Renal pelvis (tissue), 1 donor: ENCODE measurements at regions not wholly inside any gene's neighbourhood (a gene's known extent, or its start where the extent isn't known, plus 50 kb on each side); places are given as distances from the start of the nearest gene placed in this dataset.
"Not testable (repeated sequence)": the region's sequence is repeated elsewhere in the genome, so short reads cannot be mapped to it uniquely, and the experiment has no call there.

Source experiments
- DNase-seq: peaks from one replicate; pipeline ENCODE4 v3.0.0-alpha.2; 2013

GRCh38 chr16:13629704-13630103, 290.2 kb upstream of the ERCC4 start:
- no peak for DNase-seq

DNA sequence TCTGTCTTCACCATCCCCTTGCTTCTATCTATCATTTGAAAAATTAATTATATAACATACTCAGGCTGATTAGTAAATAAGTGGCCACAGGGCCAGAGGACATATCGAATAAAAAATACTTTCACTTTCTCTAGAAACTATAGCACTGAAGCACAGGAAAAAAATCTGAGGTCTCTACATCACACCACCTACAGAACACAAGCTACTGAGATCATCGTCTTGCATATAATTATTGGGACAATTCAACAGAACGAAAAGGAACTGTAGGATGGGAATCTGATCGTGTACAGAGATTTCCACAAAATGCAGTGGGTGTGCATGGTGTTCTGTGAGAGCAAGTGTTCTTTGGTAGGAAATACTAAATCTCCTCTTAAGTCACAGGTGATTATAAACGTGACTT, 289.6 kb upstream of the ERCC4 start:
- no peak for DNase-seq

DNA sequence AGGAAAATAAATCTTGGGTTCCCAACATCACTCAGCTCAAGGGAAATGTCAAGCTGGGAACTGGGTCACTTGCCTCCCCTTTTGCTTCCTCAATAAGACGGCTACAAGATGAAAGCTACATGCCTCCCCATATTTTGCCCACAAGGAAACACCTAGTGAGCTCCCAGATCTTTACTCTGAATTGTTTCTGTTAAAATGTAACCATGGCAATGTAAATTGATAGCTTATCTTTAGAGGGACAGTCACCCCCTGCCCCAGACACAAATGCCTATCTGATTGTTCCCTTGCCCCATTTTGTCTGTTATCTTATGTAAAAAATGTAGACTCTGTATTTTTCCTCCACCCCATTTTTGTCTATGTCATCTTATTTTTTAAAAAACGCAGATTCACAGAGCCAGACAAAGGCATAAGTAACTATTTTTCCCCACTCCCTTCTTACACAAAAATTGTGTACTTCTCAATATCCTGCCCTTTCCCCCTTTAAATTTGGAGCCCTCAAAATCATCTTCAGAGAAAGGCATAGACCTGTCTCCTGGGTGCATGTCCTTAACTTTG, 288.7 kb upstream of the ERCC4 start:
- no peak for DNase-seq

GRCh38 chr16:13631916-13632315, 288.0 kb upstream of the ERCC4 start:
- no peak for DNase-seq

DNA sequence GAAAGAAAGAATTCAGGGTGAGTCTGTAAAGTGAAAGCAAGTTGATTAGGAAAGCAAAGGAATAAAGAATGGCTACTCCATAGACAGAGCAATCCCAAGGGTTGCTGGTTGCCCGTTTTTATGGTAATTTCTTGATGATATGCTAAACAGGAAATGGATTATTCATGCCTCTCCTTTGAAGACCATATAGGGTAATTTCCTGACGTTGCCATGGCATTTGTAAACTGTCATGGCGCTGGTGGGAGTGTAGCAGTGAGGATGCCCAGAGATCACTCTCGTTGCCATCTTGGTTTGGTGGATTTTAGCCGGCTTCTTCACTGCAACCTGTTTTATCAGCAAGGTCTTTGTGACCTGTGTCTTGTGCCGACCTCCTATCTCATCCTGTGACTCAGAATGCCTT, 287.4 kb upstream of the ERCC4 start:
- DNase-seq, result not testable (repeated sequence)

- DNase-seq, result peak; percentile 19
Measured at GRCh38 chr16:13633391-13633861, 286.5 kb upstream of the ERCC4 start.

GRCh38 chr16:13634253-13634652, 285.7 kb upstream of the ERCC4 start:
- DNase-seq, result no peak

DNA sequence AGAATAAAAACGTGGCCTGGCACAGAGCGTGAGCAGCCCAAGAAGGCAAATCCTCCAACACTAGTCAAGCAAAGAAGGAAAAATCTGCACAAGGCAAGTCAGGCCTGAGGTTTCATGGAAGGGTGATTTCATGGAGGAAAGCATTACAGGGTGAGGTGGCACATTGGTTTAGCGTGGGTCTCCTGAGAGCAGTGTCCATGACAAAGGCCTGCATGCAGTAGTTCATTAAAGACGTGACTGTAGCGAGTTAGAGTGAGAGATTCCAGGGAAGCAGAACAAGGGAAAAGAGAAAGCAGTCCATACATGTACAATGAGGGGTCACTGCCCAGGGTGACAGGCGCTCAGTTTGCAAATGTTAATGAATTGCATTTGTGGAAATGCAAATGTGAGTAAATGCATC, 285.0 kb upstream of the ERCC4 start:
- no peak for DNase-seq

DNA sequence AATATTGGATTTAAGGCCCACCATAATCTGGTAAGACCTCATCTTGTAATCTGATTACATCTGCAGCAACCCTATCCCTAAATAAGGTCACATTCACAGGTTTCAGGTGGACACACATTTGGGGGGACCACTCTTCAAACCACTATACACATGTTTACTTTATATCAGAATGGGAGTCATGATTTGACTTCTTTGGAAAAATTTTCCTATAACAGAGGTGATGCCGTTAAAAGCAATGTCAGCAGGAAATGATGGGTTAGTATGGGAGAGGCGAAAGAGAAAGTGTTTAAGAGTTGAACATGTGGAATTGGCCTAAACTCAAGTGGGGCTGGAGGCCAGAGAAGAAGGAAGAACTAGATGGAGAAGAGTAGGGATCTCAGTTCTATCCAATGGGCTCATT, 281.7 kb upstream of the ERCC4 start:
- DNase-seq, result no peak

- no peak for DNase-seq
Measured at GRCh38 chr16:13643412-13643811, 276.5 kb upstream of the ERCC4 start.

DNA sequence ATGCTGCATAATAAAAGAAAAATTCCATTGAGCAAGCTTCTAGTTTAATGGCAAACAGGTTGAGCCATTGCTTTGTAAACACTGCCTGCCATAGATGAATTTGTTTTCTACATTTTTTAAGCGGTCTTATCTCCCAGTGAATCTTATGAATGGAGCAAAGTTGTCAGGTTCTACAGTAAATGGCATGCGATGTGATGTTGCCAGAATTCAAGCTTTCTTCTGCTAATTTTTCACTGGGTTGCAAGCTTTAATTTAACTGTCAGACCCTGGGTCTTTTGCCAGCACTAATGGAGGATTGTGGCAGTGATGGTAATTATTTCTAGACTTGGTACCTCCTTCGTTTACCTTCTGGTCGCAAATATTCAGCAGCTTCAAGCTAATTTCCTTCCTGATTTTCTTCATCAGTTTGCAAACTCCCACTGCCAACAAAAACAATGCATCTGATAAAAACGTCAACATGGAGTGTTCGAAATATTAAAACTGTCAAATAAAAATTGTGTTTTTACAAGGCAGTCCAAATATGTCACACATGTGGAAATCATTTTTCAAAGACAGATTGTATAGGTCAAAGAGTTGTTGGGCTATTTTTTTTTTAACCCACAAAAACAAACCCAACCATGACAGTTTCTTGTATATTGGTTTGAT, 274.2 kb upstream of the ERCC4 start:
- DNase-seq, result peak; percentile 49

GRCh38 chr16:13660807-13661206, 259.1 kb upstream of the ERCC4 start:
- DNase-seq, result no peak

- no peak for DNase-seq
Measured at GRCh38 chr16:13665876-13666275, 254.1 kb upstream of the ERCC4 start.

GRCh38 chr16:13672196-13672595, 247.8 kb upstream of the ERCC4 start:
- DNase-seq, result no peak

- no peak for DNase-seq
Measured at GRCh38 chr16:13680021-13680889, 239.7 kb upstream of the ERCC4 start.

DNA sequence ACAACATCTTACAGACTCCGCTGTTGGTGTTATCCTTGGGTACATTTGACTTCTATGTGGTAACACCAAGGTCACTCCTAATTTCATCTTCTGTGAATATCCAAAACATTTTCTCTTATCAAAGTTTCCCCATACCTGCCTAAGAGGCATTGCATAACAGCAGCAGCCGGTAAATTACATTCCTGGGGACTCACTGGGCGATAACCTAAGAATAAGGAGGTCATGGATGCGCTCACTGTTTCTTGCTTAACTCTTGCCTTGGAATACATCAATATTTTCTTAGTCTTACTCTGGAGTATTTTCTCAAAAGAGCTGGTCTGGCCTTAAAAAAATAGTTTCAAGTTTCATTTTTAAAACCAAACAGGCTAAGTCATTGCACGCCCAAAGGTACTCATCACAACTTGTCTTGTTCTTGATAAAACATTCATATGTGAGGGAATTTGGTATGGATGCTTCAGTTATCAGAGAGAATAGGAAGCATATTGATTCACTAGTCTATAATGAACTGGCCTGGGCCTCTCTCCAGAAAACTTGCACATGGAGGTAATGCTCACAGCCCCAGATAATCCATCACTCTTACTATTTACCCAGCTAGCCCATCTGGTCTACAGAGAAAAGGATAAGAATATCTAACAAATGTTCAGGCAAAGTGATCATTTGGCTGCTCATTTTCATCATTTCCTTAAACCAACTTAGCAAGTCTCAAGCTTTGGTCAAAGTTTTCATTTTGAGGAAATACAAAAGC, 235.0 kb upstream of the ERCC4 start:
- no peak for DNase-seq

DNA sequence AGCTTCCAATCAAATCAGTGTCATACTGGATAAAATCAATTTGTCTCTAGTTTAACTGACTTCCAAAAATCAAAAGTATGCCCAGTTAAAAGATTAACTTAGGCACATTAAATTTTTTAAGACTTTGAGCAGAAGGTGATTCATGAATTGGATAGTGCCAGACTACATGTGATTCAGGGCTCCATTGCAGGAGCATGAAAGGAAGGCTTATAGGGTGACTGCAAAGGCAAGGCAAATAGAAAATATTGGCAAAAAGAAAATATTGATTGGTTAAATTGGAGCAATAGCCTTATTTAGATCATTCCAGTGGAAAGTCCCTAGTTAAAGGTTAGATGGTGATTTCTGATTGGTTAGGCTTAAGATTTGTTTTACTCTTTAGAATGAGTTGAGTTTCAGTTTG, 223.9 kb upstream of the ERCC4 start:
- no peak for DNase-seq

- DNase-seq, result no peak
Measured at GRCh38 chr16:13697013-13697412, 222.9 kb upstream of the ERCC4 start.

- DNase-seq, result no peak
Measured at GRCh38 chr16:13697568-13697967, 222.4 kb upstream of the ERCC4 start.

DNA sequence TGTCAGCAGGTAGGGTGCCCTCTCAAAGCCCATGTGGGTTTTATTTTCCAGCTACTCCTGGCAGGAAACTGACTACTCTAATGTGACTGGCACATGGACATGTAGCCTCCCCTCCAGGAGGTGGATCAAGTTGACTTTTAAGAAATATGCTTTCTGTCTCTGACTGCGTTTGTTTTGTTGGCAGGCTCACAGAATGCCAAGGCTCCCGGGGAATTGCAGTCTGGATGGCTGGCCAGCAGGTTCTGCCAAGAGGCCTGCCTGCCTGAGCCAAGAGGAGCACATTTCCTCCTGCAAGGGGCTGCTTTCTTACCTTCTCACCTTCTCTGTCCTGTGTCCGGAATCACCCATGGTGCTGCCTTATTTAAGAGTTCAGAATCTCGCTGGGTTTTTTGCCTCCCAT, 217.3 kb upstream of the ERCC4 start:
- no peak for DNase-seq

GRCh38 chr16:13708347-13709120, 211.4 kb upstream of the ERCC4 start:
- DNase-seq, result peak; percentile 24

- no peak for DNase-seq
Measured at GRCh38 chr16:13718748-13719147, 201.2 kb upstream of the ERCC4 start.
